AG04450 (cell line): ENCODE measurements at regions not wholly inside any gene's neighbourhood (a gene's known extent, or its start where the extent isn't known, plus 50 kb on each side); places are given as distances from the start of the nearest gene placed in this dataset.

Experiments
- CTCF ChIA-PET: fragments of 300-600, 350-600 bp; formaldehyde crosslinking; extraction: SDS; loops from one replicate; lab custom pipeline; 2022; ENCODE audit warnings: antibody characterized with exemption, inconsistent platforms; lab: Charles Lee
- POLR2A ChIA-PET: fragments of 350-600 bp; formaldehyde crosslinking; extraction: SDS; loops from one replicate; lab custom pipeline; 2021; ENCODE audit warnings: antibody characterized with exemption, inconsistent platforms; lab: Yijun Ruan, JAX
- DNase-seq: peaks from one replicate; pipeline ENCODE4 v3.0.0-alpha.2; 2011; ENCODE audit warnings: low read depth, low spot score
- H3K27ac ChIP-seq: one replicate; pipeline ENCODE4 v1.5.1; 2012; ENCODE audit warnings: low read depth, low read length, control low read depth
- H3K27me3 ChIP-seq: one replicate; pipeline ENCODE4 v1.6.0; 2012; ENCODE audit warnings: low read length; ENCODE audit not compliant: control insufficient read depth, insufficient read depth
- H3K4me3 ChIP-seq: 2 replicates; pipeline ENCODE4 v1.5.1; 2011; ENCODE audit warnings: mild to moderate bottlenecking, low read depth, low read length, control low read depth
- H3K9me3 ChIP-seq: 2 replicates; pipeline ENCODE4 v1.5.1; 2012; ENCODE audit warnings: low read length; ENCODE audit not compliant: control insufficient read depth, insufficient read depth
- TF ChIP-seq, protein P1 (sequence below): IDR thresholded peaks from 2 replicates; pipeline ENCODE4 v1.5.1; 2011; ENCODE audit warnings: low read depth, low read length, control low read depth, inconsistent platforms

DNA sequence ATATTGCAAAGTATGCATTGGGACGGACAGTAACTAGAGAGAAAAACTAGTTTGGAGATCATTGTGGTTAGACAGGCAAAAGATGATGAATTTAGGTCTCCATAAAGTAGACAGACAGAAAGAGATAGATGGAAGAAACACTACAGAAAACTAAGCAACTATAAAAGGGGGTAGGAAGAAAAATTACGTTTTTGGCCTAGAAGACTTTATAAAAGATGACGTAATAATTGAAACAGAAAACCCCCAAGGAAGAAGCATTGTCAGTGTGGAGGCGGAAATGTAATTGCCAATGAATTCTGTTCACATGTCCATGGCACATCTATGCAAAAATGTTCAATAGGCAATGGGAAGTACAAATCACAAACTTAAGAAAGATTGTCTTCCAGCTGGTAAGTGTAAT, 1211.5 kb upstream of the ZEB2 start:
- ChIA-PET POLR2A (no interaction called here), CTCF (no interaction called here)
- Histone ChIP-seq H3K27ac (no peak overlapping the region), H3K9me3 (no peaks in the 10 kb centered on the region), H3K4me3 (no peak overlapping the region), H3K27me3 (no peaks in the 10 kb centered on the region)
- TF ChIP-seq, protein P1, sequence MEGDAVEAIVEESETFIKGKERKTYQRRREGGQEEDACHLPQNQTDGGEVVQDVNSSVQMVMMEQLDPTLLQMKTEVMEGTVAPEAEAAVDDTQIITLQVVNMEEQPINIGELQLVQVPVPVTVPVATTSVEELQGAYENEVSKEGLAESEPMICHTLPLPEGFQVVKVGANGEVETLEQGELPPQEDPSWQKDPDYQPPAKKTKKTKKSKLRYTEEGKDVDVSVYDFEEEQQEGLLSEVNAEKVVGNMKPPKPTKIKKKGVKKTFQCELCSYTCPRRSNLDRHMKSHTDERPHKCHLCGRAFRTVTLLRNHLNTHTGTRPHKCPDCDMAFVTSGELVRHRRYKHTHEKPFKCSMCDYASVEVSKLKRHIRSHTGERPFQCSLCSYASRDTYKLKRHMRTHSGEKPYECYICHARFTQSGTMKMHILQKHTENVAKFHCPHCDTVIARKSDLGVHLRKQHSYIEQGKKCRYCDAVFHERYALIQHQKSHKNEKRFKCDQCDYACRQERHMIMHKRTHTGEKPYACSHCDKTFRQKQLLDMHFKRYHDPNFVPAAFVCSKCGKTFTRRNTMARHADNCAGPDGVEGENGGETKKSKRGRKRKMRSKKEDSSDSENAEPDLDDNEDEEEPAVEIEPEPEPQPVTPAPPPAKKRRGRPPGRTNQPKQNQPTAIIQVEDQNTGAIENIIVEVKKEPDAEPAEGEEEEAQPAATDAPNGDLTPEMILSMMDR: no peak
- no peak for DNase-seq

DNA sequence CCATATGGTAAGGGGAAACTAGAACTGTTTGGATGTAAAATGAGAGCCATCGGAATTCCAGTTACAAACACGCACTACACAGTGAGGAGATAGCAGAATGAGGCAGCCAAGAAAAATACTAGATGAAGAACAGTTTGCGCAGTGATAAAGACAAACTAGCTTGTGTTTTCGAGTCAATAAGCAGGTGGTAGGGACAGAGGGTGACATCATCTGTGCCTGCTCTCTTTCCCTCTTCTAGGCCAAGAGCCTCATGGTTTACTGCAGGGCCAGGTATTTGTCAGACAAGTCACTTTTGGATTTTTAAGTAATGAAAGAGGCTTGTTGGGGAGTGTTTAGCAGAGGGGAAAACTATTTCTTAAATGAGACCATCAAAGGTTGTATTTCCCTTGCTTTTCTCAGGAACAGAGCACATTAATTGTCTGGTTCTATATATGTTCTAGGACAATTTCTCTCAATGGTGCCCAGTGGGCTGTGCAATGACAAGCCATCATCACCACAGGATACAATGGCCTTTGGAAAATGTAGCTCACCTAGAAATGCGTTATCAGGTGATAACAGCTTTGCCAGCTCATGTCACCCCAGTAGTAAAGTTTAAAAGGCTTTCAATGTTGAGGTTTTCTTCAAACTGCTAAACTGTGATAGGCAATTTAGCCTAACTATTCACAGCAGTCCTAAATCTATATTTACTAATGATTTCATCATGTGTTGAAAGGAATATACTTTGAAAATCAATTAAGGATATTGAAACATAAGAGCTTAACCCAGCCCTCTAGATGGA, 1210.3 kb upstream of the ZEB2 start:
- ChIA-PET POLR2A (no interaction called here), CTCF (interaction anchor here (0.8 kb wide), 1 partner anchor 19 kb away, joined by 4 read pairs; no protein-coding TSS in a partner anchor)
- no peaks in the 10 kb centered on the region for H3K9me3 ChIP-seq
- no peaks in the 10 kb centered on the region for H3K27me3 ChIP-seq
- no peak overlapping the region for H3K27ac ChIP-seq
- DNase-seq: no peak
- TF ChIP-seq, protein P1: no peak
- H3K4me3 ChIP-seq: no peak overlapping the region

DNA sequence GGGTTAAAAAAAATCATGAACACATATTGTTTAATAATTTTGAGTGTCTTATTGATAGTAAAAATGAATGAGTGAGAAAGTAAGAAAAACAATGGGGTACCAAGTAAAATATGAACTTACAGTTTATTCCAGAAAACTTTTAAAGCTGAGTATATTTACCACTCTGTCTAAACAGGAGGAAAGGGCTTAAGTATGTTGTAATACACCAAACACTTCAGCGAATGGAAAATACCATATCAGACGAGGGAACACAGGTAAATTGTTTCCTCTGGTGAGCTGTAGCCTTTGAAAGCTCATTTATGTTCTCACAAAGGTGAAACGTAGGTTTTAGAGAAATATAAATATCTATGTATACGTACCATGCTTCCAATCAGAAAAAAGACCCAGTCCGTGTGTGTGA, 1209.6 kb upstream of the ZEB2 start:
- TF ChIP-seq, protein P1: no peak
- no peaks in the 10 kb centered on the region for H3K27me3 ChIP-seq
- no peak overlapping the region for H3K27ac ChIP-seq
- H3K9me3 ChIP-seq: no peaks in the 10 kb centered on the region
- CTCF ChIA-PET: interaction anchor here (0.8 kb wide), 1 partner anchor 18 kb away, joined by 4 read pairs; no protein-coding TSS in a partner anchor
- no peak overlapping the region for H3K4me3 ChIP-seq
- DNase-seq: no peak
- POLR2A ChIA-PET: no interaction called here

DNA sequence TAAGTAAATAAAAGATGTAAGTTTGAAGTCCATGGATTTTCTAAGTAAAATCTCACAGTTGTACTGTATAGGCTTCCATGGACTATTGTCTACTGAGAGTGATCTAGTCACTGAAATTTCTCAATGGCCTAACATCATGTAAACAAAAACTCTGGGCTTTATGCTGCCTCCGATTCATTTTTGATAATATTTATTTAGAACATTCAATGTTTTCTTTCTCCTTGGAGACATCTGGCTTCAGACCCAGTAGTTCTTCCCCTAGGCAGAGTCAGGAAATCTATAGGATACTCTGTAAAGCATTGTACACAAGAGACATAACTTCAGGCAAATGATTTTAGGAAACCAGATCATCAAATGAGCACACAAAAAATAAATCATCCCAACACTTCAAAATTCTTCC, 1208.6 kb upstream of the ZEB2 start:
- DNase-seq: no peak
- POLR2A ChIA-PET: no interaction called here
- CTCF ChIA-PET: no interaction called here

DNA sequence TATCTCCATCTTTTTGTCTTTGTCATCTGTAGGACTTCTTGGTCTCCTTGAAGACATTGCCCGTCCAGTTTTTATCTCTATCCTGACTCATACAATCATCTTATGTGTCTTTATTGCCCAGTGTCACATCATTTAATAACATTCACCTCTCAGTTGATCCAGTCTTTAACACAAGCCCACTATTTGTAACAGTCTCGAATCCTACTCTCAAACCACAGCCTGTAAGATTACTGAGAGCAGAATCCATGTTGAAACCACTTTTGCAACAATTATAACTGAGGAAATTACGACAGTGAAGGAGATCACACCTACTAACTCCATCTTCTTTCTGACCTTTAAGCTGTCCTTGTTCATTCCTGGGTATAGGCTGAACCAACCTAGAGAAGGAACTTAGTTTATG, 1206.0 kb upstream of the ZEB2 start:
- ChIA-PET CTCF (no interaction called here), POLR2A (no interaction called here)
- TF ChIP-seq, protein P1: no peak
- Histone ChIP-seq H3K4me3 (no peak overlapping the region), H3K9me3 (no peaks in the 10 kb centered on the region), H3K27ac (no peak overlapping the region), H3K27me3 (no peaks in the 10 kb centered on the region)
- no peak for DNase-seq

More for the DNA sequence above, 1208.6 kb upstream of the ZEB2 start:
- Histone ChIP-seq H3K27me3 (no peaks in the 10 kb centered on the region), H3K9me3 (no peaks in the 10 kb centered on the region), H3K4me3 (no peak overlapping the region), H3K27ac (no peak overlapping the region)
- TF ChIP-seq, protein P1: no peak
